LNCAP (cell line): ENCODE measurements at regions not wholly inside any gene's neighbourhood (a gene's known extent, or its start where the extent isn't known, plus 50 kb on each side); places are given as distances from the start of the nearest gene placed in this dataset.

Source experiments
- TF ChIP-seq, protein P1 (sequence below): fragments of 450-650 bp; IDR thresholded peaks from 2 replicates; pipeline ENCODE4 v1.5.1; 2017; ENCODE audit warnings: mild to moderate bottlenecking

DNA sequence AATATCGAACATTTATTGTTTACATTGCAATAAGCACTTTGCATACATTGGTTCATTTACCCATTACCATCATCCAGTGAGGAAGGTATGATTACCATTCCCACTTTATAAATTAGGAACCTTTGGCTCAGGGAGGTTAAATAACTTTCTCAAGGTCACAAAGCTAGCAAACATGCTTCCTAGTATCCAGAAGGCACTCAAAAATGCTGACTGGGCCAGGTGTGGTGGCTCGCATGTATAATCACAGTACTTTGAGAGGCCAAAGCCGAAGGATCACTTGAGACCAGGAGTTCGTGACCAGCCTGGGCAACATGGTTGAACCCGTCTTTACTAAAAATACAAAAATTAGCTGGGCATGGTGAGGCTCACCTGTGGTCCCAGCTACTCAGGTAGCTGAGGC lies 259.6 kb downstream of the TMEM114 start:
- TF ChIP-seq, protein P1, sequence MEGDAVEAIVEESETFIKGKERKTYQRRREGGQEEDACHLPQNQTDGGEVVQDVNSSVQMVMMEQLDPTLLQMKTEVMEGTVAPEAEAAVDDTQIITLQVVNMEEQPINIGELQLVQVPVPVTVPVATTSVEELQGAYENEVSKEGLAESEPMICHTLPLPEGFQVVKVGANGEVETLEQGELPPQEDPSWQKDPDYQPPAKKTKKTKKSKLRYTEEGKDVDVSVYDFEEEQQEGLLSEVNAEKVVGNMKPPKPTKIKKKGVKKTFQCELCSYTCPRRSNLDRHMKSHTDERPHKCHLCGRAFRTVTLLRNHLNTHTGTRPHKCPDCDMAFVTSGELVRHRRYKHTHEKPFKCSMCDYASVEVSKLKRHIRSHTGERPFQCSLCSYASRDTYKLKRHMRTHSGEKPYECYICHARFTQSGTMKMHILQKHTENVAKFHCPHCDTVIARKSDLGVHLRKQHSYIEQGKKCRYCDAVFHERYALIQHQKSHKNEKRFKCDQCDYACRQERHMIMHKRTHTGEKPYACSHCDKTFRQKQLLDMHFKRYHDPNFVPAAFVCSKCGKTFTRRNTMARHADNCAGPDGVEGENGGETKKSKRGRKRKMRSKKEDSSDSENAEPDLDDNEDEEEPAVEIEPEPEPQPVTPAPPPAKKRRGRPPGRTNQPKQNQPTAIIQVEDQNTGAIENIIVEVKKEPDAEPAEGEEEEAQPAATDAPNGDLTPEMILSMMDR: no peak

DNA sequence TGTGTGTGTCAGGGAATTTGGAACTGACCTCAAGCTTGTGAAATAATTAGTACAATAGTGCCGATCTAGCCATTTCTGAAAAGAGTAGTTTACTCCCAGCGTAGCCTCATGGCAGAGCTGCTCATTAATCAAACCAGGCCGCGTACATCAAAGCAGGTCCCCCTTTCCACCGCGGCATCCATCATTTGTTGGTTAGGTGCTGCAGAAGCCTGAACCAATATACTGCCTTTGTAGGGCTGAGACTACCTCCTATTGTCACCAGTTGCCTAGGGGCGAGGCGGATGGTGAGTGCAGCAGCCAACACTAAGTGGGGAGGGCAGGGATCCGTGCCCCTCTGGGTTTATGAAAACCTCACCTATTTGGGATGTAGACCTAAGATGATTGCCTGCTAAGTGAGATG lies 264.1 kb downstream of the TMEM114 start:
- TF ChIP-seq, protein P1: no peak

DNA sequence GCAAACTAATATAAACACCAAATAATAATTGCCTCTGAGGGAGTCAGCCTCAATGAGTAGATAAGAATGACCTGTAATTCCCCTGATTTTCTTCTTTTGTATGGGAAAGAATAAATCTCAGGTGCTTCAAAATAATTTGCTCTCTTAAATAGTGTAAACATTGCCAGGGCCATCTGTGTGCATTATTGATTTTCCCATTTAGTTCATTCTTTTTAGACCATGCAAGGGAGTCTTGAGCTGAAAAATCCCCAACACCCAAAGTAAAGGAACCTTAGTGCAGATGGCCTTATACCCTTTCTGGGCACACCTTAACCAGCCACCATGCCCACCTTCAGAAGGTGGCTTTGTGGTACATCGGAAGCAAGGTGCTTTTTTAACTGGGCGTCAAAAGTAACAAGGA lies 267.2 kb downstream of the TMEM114 start:
- TF ChIP-seq, protein P1: no peak

DNA sequence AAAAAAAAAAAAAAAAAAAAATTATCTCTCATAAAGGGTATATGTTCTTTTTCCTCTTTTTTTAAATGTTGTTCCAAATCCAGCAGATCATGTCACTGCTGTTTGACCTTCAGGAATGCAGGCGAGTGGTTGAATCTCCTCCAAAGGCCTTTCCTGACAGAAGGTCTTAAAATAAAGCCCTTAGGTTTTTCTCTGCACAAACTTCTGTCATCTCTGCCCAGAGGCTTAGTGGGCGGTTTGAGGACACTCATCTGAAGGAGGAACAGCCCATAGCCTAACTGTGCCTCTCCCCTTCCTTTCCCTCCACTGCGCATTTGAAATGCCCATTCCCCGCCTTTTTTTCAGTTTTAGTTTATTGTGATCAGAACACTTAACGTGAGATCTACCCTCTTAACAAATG lies 270.2 kb downstream of the TMEM114 start:
- TF ChIP-seq, protein P1: no peak

DNA sequence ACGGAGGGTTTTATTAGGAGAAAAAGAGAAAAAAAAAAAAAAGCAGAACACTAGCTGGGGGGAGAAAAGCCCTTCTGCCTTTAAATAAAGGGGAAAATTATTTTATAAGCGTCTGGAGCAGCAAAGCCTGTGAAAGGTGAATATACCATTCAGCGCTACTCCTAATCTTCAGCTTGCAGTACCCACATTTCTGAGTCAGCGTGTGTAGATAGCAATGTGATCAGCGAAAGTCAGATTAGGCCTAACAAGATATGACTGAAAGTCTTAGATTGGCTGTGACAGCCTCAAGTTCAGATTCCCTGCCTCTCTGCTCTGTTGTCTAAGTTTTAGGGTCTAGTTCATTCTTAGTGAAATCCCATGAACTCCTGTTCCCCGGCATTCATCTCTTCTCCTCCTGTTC lies 279.5 kb downstream of the TMEM114 start:
- TF ChIP-seq, protein P1: no peak

DNA sequence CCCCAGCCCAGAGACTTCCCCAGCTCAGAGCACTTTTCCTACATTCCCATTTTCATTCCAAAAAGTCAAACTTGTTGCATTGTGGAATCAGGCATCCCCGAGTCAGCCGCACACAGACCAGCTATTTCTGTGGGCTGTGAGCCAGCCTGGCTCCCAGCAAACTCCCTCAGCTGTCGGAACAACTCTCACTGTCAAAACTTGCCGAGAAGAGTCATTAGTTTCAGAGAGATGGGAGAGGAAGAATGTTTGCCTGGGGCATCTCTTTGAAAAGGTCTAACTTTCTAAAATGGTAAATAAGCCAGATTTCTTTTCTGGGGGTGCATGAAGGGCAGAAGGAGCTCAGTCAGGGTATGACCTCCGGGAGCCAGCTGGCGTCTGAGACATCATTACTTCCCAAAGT lies 280.0 kb downstream of the TMEM114 start:
- TF ChIP-seq, protein P1: no peak

DNA sequence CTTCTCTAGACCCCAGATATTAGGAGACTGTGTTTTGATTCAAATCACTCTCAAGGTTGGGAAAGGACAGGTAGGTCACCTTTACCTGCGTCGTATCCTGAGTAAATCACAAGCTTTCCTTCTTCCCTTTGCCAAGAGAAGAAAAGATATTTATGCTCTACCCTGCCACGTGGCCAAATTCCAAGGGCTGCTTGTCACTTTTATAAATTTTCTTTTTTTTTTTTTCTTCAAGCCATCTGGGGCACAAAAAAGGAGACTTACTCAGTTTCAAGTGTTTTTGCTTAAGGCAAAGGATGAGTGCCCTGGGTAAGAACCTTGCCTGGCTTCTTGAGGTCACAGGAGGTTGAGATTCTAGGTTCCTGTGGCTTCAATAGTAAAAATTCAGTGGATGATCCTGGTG lies 285.1 kb downstream of the TMEM114 start:
- TF ChIP-seq, protein P1: no peak

DNA sequence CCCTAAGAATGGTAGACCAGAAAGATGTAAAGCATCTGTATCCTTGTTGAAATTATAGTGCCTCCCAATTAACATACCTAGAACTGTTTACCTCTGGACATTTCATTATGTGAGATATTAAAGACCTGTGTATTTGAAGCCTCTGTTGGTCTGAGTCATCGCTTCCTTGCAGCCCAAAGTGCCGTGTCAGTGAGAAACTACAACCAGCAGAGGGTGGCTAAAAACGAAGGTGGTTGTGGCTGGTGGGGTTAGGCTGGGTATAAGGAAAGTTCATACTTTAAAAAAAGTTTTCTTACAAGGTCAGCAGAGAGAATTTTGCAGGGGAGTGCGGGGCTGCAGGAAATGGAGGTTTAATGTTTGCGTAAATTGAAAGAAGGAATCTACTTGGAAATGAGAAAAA lies 290.7 kb downstream of the TMEM114 start:
- TF ChIP-seq, protein P1: no peak
